GM23338 (cell line): ENCODE measurements at regions not wholly inside any gene's neighbourhood (a gene's known extent, or its start where the extent isn't known, plus 50 kb on each side); places are given as distances from the start of the nearest gene placed in this dataset.

ENCODE experiments used
- ATAC-seq: fragments of 200-7000 bp; cut with Tn5 transposase; 3 replicates; pipeline ENCODE4 v1.9.1; 2020
- DNase-seq: peaks from one replicate; pipeline ENCODE4 v3.0.0-alpha.2; 2015; ENCODE audit warnings: low spot score
- H2AFZ ChIP-seq: fragments of 200-600 bp; sonication (generic); 2 replicates; pipeline ENCODE4 v1.8.0; 2016; ENCODE audit warnings: antibody characterized with exemption, mild to moderate bottlenecking, moderate library complexity
- H3F3A ChIP-seq: fragments of 200-600 bp; sonication (generic); replicated peaks from 2 replicates; pipeline ENCODE4 v1.8.0; 2017; ENCODE audit warnings: antibody characterized with exemption, mixed run types, low read depth
- H3K27ac ChIP-seq: fragments of 200-600 bp; sonication (generic); 2 replicates; pipeline ENCODE4 v1.6.1; 2016; ENCODE audit warnings: low read depth
- H3K27me3 ChIP-seq: fragments of 200-600 bp; sonication (generic); 2 replicates; pipeline ENCODE4 v1.8.0; 2016; ENCODE audit warnings: mild to moderate bottlenecking, mixed run types, moderate library complexity; ENCODE audit not compliant: insufficient read depth
- H3K36me3 ChIP-seq: fragments of 200-600 bp; sonication (generic); 2 replicates; pipeline ENCODE4 v1.8.0; 2016; ENCODE audit warnings: mild to moderate bottlenecking; ENCODE audit not compliant: insufficient read depth
- H3K4me1 ChIP-seq: fragments of 200-600 bp; sonication (generic); 2 replicates; pipeline ENCODE4 v1.8.0; 2016; ENCODE audit warnings: mild to moderate bottlenecking, moderate library complexity; ENCODE audit not compliant: insufficient read depth
- H3K4me2 ChIP-seq: fragments of 200-600 bp; sonication (generic); 2 replicates; pipeline ENCODE4 v1.7.1; 2017; ENCODE audit warnings: mixed run types
- H3K4me3 ChIP-seq: fragments of 200-600 bp; sonication (generic); 2 replicates; pipeline ENCODE4 v1.6.1; 2016; ENCODE audit warnings: mixed run types
- H3K79me2 ChIP-seq: fragments of 200-600 bp; sonication (generic); replicated peaks from 2 replicates; pipeline ENCODE4 v1.8.0; 2017; ENCODE audit warnings: mild to moderate bottlenecking; ENCODE audit not compliant: insufficient read depth
- H3K9me2 ChIP-seq: fragments of 200-600 bp; sonication (generic); 2 replicates; pipeline ENCODE4 v1.8.0; 2017; ENCODE audit not compliant: insufficient read depth
- H4K20me1 ChIP-seq: fragments of 200-600 bp; sonication (generic); replicated peaks from 2 replicates; pipeline ENCODE4 v1.8.0; 2017; ENCODE audit warnings: mild to moderate bottlenecking; ENCODE audit not compliant: insufficient read depth
- H3K27ac Mint-ChIP-seq: 2 replicates; pipeline ENCODE4 v1.8.0; 2020; ENCODE audit warnings: inconsistent platforms, mild to moderate bottlenecking, moderate library complexity, mixed read lengths
- H3K27me3 Mint-ChIP-seq: 3 replicates; pipeline ENCODE4 v1.8.0; 2022; ENCODE audit warnings: low read depth, mild to moderate bottlenecking, moderate library complexity, mixed read lengths, inconsistent platforms; ENCODE audit not compliant: insufficient read depth, poor library complexity
- H3K36me3 Mint-ChIP-seq: 3 replicates; pipeline ENCODE4 v1.8.0; 2021; ENCODE audit warnings: low read depth, mild to moderate bottlenecking, inconsistent platforms, moderate library complexity, mixed read lengths
- H3K4me1 Mint-ChIP-seq: 3 replicates; pipeline ENCODE4 v1.8.0; 2020; ENCODE audit warnings: mild to moderate bottlenecking, inconsistent platforms, mixed read lengths
- H3K4me3 Mint-ChIP-seq: 3 replicates; pipeline ENCODE4 v1.8.0; 2021; ENCODE audit warnings: moderate library complexity, mild to moderate bottlenecking, inconsistent platforms, mixed read lengths
- H3K9me3 Mint-ChIP-seq: 3 replicates; pipeline ENCODE4 v1.8.0; 2020; ENCODE audit warnings: moderate library complexity, mild to moderate bottlenecking, inconsistent platforms, mixed read lengths
- JUNB ChIP-seq: IDR thresholded peaks from one replicate; pipeline ENCODE4 v1.6.1; 2016; ENCODE audit warnings: antibody characterized with exemption; ENCODE audit not compliant: unreplicated experiment
- NANOG ChIP-seq: IDR thresholded peaks from 2 replicates; pipeline ENCODE4 v1.6.1; 2016; ENCODE audit warnings: antibody characterized with exemption, borderline replicate concordance
- POLR2AphosphoS5 ChIP-seq: IDR thresholded peaks from 2 replicates; pipeline ENCODE4 v1.6.1; 2016; ENCODE audit warnings: antibody characterized with exemption, low read depth
- TF ChIP-seq, protein P1 (sequence below): fragments of 250-450 bp; sonication (Bioruptor Pico); IDR thresholded peaks from 2 replicates; pipeline ENCODE4 v1.5.0; 2020; ENCODE audit warnings: mild to moderate bottlenecking, moderate library complexity

- no peak for ATAC-seq
- TF ChIP-seq NANOG (no peak), JUNB (no peak)
- Histone ChIP-seq H4K20me1 (no peaks in the 10 kb centered on the region), H3K79me2 (no peaks in the 10 kb centered on the region), H3K4me1 (peaks cover 7% of the 10 kb centered on the region; the same call in 1 of the 2 replicates), H3K36me3 (no peaks in the 10 kb centered on the region), H3F3A (no peaks in the 10 kb centered on the region), H3K27me3 (no peaks in the 10 kb centered on the region), H3K4me3 (no peak overlapping the region), H3K27ac (no peak overlapping the region), H2AFZ (no peak overlapping the region), H3K4me2 (no peak overlapping the region), H3K9me2 (no peaks in the 10 kb centered on the region)
- H3K4me3 Mint-ChIP-seq, result no peak overlapping the region
- H3K36me3 Mint-ChIP-seq, result no peaks in the 10 kb centered on the region
- no peak for DNase-seq
- H3K27me3 Mint-ChIP-seq, result peaks cover 5% of the 10 kb centered on the region
- no peak overlapping the region for H3K27ac Mint-ChIP-seq
- peaks cover 25% of the 10 kb centered on the region for H3K4me1 Mint-ChIP-seq
- no peaks in the 10 kb centered on the region for H3K9me3 Mint-ChIP-seq
Measured at GRCh38 chr17:45705123-45706009, 78.8 kb upstream of the CRHR1 start.

GRCh38 chr17:45706033-45706432, 78.1 kb upstream of the CRHR1 start:
- H3K36me3 Mint-ChIP-seq, result no peaks in the 10 kb centered on the region
- H3K79me2 ChIP-seq, result no peaks in the 10 kb centered on the region
- H3K36me3 ChIP-seq, result no peaks in the 10 kb centered on the region
- no peak overlapping the region for H3K4me3 ChIP-seq
- no peaks in the 10 kb centered on the region for H3K27me3 ChIP-seq
- no peak overlapping the region for H2AFZ ChIP-seq
- H3K4me3 Mint-ChIP-seq, result no peak overlapping the region
- no peak for DNase-seq
- H3K4me1 ChIP-seq, result peaks cover 7% of the 10 kb centered on the region; the same call in 1 of the 2 replicates
- no peaks in the 10 kb centered on the region for H3K9me2 ChIP-seq
- no peak overlapping the region for H3K27ac ChIP-seq
- H3K4me1 Mint-ChIP-seq, result peaks cover 27% of the 10 kb centered on the region
- no peaks in the 10 kb centered on the region for H3F3A ChIP-seq
- H3K27me3 Mint-ChIP-seq, result peaks cover 5% of the 10 kb centered on the region
- no peak for ATAC-seq
- no peak overlapping the region for H3K27ac Mint-ChIP-seq
- no peak overlapping the region for H3K4me2 ChIP-seq
- TF ChIP-seq JUNB, result no peak
- TF ChIP-seq, protein P1, sequence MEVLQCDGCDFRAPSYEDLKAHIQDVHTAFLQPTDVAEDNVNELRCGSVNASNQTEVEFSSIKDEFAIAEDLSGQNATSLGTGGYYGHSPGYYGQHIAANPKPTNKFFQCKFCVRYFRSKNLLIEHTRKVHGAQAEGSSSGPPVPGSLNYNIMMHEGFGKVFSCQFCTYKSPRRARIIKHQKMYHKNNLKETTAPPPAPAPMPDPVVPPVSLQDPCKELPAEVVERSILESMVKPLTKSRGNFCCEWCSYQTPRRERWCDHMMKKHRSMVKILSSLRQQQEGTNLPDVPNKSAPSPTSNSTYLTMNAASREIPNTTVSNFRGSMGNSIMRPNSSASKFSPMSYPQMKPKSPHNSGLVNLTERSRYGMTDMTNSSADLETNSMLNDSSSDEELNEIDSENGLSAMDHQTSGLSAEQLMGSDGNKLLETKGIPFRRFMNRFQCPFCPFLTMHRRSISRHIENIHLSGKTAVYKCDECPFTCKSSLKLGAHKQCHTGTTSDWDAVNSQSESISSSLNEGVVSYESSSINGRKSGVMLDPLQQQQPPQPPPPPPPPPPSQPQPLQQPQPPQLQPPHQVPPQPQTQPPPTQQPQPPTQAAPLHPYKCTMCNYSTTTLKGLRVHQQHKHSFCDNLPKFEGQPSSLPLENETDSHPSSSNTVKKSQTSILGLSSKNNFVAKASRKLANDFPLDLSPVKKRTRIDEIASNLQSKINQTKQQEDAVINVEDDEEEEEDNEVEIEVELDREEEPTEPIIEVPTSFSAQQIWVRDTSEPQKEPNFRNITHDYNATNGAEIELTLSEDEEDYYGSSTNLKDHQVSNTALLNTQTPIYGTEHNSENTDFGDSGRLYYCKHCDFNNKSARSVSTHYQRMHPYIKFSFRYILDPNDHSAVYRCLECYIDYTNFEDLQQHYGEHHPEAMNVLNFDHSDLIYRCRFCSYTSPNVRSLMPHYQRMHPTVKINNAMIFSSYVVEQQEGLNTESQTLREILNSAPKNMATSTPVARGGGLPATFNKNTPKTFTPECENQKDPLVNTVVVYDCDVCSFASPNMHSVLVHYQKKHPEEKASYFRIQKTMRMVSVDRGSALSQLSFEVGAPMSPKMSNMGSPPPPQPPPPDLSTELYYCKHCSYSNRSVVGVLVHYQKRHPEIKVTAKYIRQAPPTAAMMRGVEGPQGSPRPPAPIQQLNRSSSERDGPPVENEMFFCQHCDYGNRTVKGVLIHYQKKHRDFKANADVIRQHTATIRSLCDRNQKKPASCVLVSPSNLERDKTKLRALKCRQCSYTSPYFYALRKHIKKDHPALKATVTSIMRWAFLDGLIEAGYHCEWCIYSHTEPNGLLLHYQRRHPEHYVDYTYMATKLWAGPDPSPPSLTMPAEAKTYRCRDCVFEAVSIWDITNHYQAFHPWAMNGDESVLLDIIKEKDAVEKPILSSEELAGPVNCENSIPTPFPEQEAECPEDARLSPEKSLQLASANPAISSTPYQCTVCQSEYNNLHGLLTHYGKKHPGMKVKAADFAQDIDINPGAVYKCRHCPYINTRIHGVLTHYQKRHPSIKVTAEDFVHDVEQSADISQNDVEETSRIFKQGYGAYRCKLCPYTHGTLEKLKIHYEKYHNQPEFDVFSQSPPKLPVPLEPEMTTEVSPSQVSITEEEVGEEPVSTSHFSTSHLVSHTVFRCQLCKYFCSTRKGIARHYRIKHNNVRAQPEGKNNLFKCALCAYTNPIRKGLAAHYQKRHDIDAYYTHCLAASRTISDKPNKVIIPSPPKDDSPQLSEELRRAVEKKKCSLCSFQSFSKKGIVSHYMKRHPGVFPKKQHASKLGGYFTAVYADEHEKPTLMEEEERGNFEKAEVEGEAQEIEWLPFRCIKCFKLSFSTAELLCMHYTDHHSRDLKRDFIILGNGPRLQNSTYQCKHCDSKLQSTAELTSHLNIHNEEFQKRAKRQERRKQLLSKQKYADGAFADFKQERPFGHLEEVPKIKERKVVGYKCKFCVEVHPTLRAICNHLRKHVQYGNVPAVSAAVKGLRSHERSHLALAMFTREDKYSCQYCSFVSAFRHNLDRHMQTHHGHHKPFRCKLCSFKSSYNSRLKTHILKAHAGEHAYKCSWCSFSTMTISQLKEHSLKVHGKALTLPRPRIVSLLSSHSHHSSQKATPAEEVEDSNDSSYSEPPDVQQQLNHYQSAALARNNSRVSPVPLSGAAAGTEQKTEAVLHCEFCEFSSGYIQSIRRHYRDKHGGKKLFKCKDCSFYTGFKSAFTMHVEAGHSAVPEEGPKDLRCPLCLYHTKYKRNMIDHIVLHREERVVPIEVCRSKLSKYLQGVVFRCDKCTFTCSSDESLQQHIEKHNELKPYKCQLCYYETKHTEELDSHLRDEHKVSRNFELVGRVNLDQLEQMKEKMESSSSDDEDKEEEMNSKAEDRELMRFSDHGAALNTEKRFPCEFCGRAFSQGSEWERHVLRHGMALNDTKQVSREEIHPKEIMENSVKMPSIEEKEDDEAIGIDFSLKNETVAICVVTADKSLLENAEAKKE (CRISPR knock-in tag), result no peak
- no peak for TF ChIP-seq POLR2AphosphoS5
- no peaks in the 10 kb centered on the region for H3K9me3 Mint-ChIP-seq
- no peaks in the 10 kb centered on the region for H4K20me1 ChIP-seq
